Suprapubic skin (tissue), 3 donors: ENCODE measurements at regions not wholly inside any gene's neighbourhood (a gene's known extent, or its start where the extent isn't known, plus 50 kb on each side); places are given as distances from the start of the nearest gene placed in this dataset.

ENCODE experiments used
- POLR2A ChIP-seq, 2 donors: fragments of 450-650 bp; IDR thresholded peaks; one replicate each; pipeline ENCODE4 v1.6.1; 2017; ENCODE audit warnings: antibody characterized with exemption in 2 of 2, mild to moderate bottlenecking in 2 of 2, moderate library complexity in 2 of 2
- TF ChIP-seq, protein P1 (sequence below), 2 donors: fragments of 200-600 bp in 1 of 2; fragments of 450-650 bp in 1 of 2; sonication (generic) in 1 of 2; IDR thresholded peaks; one replicate each; pipeline ENCODE4 v1.5.1; 2016 to 2019; ENCODE audit warnings: antibody characterized with exemption in 2 of 2, mild to moderate bottlenecking in 1 of 2, moderate library complexity in 1 of 2

- TF ChIP-seq, protein P1, sequence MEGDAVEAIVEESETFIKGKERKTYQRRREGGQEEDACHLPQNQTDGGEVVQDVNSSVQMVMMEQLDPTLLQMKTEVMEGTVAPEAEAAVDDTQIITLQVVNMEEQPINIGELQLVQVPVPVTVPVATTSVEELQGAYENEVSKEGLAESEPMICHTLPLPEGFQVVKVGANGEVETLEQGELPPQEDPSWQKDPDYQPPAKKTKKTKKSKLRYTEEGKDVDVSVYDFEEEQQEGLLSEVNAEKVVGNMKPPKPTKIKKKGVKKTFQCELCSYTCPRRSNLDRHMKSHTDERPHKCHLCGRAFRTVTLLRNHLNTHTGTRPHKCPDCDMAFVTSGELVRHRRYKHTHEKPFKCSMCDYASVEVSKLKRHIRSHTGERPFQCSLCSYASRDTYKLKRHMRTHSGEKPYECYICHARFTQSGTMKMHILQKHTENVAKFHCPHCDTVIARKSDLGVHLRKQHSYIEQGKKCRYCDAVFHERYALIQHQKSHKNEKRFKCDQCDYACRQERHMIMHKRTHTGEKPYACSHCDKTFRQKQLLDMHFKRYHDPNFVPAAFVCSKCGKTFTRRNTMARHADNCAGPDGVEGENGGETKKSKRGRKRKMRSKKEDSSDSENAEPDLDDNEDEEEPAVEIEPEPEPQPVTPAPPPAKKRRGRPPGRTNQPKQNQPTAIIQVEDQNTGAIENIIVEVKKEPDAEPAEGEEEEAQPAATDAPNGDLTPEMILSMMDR (IDR thresholded peaks at IDR 0.05): no peak
- no peak for TF ChIP-seq POLR2A (IDR thresholded peaks at IDR 0.05)
Observed at GRCh38 chrX:63530654-63531053, 179.5 kb upstream of the SPIN4 start.
